ENCODE measurements at regions not wholly inside any gene's neighbourhood (a gene's known extent, or its start where the extent isn't known, plus 50 kb on each side); places are given as distances from the start of the nearest gene placed in this dataset.

GRCh38 chr2:12335995-12336394 lies 380.7 kb upstream of the TRIB2 start:
- Histone ChIP-seq H3K27me3 (no peaks in the 10 kb centered on the region), H3K36me3 (no peaks in the 10 kb centered on the region), H3K9me3 (ENCODE audit: low read depth) (no peaks in the 10 kb centered on the region), H3K27ac (no peak overlapping the region), H3K4me1 (ENCODE audit: low read depth) (peaks cover 13% of the 10 kb centered on the region), H3K4me3 (no peak overlapping the region)
- DNase-seq (ENCODE audit: low read depth in 1 of 2, low spot score in 1 of 2) = no peak
- TF ChIP-seq CTCF (IDR thresholded peaks at IDR 0.05; ENCODE audit: low read depth, low read length) = no peak

GRCh38 chr2:12338946-12339697 lies 377.6 kb upstream of the TRIB2 start:
- no peaks in the 10 kb centered on the region for H3K27me3 ChIP-seq
- peaks cover 9% of the 10 kb centered on the region for H3K4me1 ChIP-seq (ENCODE audit: low read depth)
- no peak for TF ChIP-seq CTCF (IDR thresholded peaks at IDR 0.05; ENCODE audit: low read depth, low read length)
- no peaks in the 10 kb centered on the region for H3K9me3 ChIP-seq (ENCODE audit: low read depth)
- H3K4me3 ChIP-seq = no peak overlapping the region
- H3K27ac ChIP-seq = no peak overlapping the region
- DNase-seq (ENCODE audit: low read depth in 1 of 2, low spot score in 1 of 2) = no peak
- no peaks in the 10 kb centered on the region for H3K36me3 ChIP-seq

- Histone ChIP-seq H3K9me3 (ENCODE audit: low read depth) (no peaks in the 10 kb centered on the region), H3K27me3 (no peaks in the 10 kb centered on the region), H3K4me1 (ENCODE audit: low read depth) (no peaks in the 10 kb centered on the region), H3K27ac (no peak overlapping the region), H3K36me3 (no peaks in the 10 kb centered on the region), H3K4me3 (no peak overlapping the region)
- TF ChIP-seq CTCF (IDR thresholded peaks at IDR 0.05; ENCODE audit: low read depth, low read length) = no peak
- peak in 1 of 2 donors; percentile 55 for DNase-seq (ENCODE audit: low read depth in 1 of 2, low spot score in 1 of 2)
Observed at GRCh38 chr2:12340164-12340563, 376.6 kb upstream of the TRIB2 start.

- H3K36me3 ChIP-seq = no peaks in the 10 kb centered on the region
- no peak overlapping the region for H3K27ac ChIP-seq
- TF ChIP-seq CTCF (IDR thresholded peaks at IDR 0.05; ENCODE audit: low read depth, low read length) = no peak
- H3K4me1 ChIP-seq (ENCODE audit: low read depth) = no peaks in the 10 kb centered on the region
- H3K4me3 ChIP-seq = no peak overlapping the region
- H3K9me3 ChIP-seq (ENCODE audit: low read depth) = no peaks in the 10 kb centered on the region
- DNase-seq (ENCODE audit: low read depth in 1 of 2, low spot score in 1 of 2) = no peak
- H3K27me3 ChIP-seq = no peaks in the 10 kb centered on the region
Observed at GRCh38 chr2:12341215-12341614, 375.5 kb upstream of the TRIB2 start.

- Histone ChIP-seq H3K9me3 (ENCODE audit: low read depth) (no peaks in the 10 kb centered on the region), H3K36me3 (no peaks in the 10 kb centered on the region), H3K4me1 (ENCODE audit: low read depth) (no peaks in the 10 kb centered on the region), H3K27me3 (no peaks in the 10 kb centered on the region), H3K27ac (no peak overlapping the region), H3K4me3 (no peak overlapping the region)
- no peak for TF ChIP-seq CTCF (IDR thresholded peaks at IDR 0.05; ENCODE audit: low read depth, low read length)
- no peak for DNase-seq (ENCODE audit: low read depth in 1 of 2, low spot score in 1 of 2)
Observed at GRCh38 chr2:12341920-12342319, 374.8 kb upstream of the TRIB2 start.

Data from cardiac muscle cell (in vitro differentiated cells and primary cell).